NCI-H524 (cell line): ENCODE measurements at regions not wholly inside any gene's neighbourhood (a gene's known extent, or its start where the extent isn't known, plus 50 kb on each side); places are given as distances from the start of the nearest gene placed in this dataset.

Experiments
- DNase-seq, 2 experiments: peaks; one replicate each; lab custom pipeline; 2025; lab: John Stamatoyannopoulos, UW

- peak in 1 of 2 experiments; percentile 25 for DNase-seq
Measured at GRCh38 chr18:47758000-47758399, 172.5 kb downstream of the SMAD2 start.

GRCh38 chr18:47756364-47757016 lies 174.0 kb downstream of the SMAD2 start:
- peak; percentile 27 to 59 for DNase-seq

- no peak for DNase-seq
Measured at GRCh38 chr18:47755102-47755456, 175.4 kb downstream of the SMAD2 start.

GRCh38 chr18:47754311-47755101 lies 176.0 kb downstream of the SMAD2 start:
- DNase-seq, result peak; percentile 15 to 58

- DNase-seq, result no peak
Measured at GRCh38 chr18:47752796-47753645, 177.4 kb downstream of the SMAD2 start.

- no peak for DNase-seq
Measured at GRCh38 chr18:47750889-47751423, 179.5 kb downstream of the SMAD2 start.

GRCh38 chr18:47749600-47749973 lies 180.9 kb downstream of the SMAD2 start:
- no peak for DNase-seq

- DNase-seq, result peak; percentile 24 to 50
Measured at GRCh38 chr18:47748847-47749599, 181.4 kb downstream of the SMAD2 start.

GRCh38 chr18:47748093-47748796 lies 182.2 kb downstream of the SMAD2 start:
- DNase-seq, result no peak

GRCh38 chr18:47747260-47747795 lies 183.1 kb downstream of the SMAD2 start:
- no peak for DNase-seq

GRCh38 chr18:47746615-47747014 lies 183.8 kb downstream of the SMAD2 start:
- DNase-seq, result no peak

GRCh38 chr18:47745227-47745626 lies 185.2 kb downstream of the SMAD2 start:
- no peak for DNase-seq

GRCh38 chr18:47737956-47738355 lies 192.5 kb downstream of the SMAD2 start:
- no peak for DNase-seq

GRCh38 chr18:47737198-47737830 lies 193.1 kb downstream of the SMAD2 start:
- DNase-seq, result no peak

- DNase-seq, result no peak
Measured at GRCh38 chr18:47736376-47737140, 193.9 kb downstream of the SMAD2 start.

- no peak for DNase-seq
Measured at GRCh38 chr18:47735041-47735702, 195.3 kb downstream of the SMAD2 start.

- DNase-seq, result no peak
Measured at GRCh38 chr18:47731276-47731675, 199.2 kb downstream of the SMAD2 start.

GRCh38 chr18:47730795-47731194 lies 199.7 kb downstream of the SMAD2 start:
- no peak for DNase-seq

- no peak for DNase-seq
Measured at GRCh38 chr18:47729356-47729755, 201.1 kb downstream of the SMAD2 start.
